ENCODE measurements at regions not wholly inside any gene's neighbourhood (a gene's known extent, or its start where the extent isn't known, plus 50 kb on each side); places are given as distances from the start of the nearest gene placed in this dataset.

DNA sequence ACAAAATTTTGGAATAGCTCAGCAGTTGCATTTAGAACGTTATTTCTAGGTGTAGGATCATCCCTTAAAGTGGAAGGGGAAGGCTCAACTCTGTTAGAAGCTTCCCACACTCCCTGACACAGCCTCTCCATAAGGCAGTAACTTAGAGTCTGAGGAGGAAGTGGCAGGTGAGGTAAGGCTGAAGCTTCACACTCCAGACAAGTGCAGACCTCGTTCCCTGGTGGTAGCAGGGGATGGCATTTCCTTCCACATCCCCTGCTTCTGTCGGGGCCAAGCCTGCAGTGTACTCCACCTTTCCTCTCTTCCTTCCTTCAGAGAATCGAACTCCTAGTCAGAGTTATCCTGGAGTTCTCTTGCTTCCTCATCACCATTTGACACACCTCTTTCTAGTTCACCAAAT is 224.7 kb downstream of the CYRIA start:
- TF ChIP-seq ZNF274 (IDR thresholded peaks at IDR 0.05; ENCODE audit: low read depth, low read length) (no peak), YY1 (IDR thresholded peaks at IDR 0.05; ENCODE audit: insufficient read depth, insufficient read length) (no peak)
